ENCODE measurements at regions not wholly inside any gene's neighbourhood (a gene's known extent, or its start where the extent isn't known, plus 50 kb on each side); places are given as distances from the start of the nearest gene placed in this dataset.

DNA sequence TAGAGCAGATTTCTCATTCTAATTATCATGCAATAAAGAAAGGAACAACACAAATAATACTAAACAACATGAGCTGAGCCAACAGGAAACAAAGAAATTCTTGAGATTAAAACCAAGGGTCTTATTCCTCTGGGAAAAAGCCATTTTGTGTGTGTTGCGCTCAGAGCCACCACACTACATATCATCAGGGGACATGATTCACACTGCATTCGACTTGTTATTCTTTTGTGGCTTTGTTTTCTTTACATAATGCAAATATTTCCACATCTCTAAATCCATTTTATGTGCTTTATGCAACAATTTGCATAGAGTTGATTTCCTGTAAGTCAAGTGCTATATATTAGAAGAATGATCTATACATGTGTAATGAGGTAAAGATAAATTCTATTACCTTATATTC is 719.6 kb downstream of the TBC1D32 start:
- no peak for DNase-seq

DNA sequence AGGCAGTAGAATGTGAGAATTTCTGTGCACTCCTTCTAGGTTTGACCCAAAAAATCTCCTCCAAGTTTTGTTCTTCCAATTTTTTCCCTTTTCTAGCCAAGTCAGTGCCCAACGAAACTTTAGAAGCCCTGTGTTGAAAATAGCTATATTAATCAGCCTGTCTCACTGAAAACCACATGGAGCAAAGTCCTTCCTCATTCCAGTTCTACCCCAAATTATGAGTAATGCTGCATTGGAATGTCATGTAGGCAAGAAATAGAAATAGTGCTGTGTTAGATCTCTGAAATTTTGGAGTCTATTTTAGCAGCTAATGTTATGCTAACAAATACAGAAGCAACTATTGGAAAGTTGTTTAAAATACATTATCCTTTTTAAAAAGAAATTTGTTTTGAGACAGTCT is 725.5 kb downstream of the TBC1D32 start:
- DNase-seq, result no peak

DNA sequence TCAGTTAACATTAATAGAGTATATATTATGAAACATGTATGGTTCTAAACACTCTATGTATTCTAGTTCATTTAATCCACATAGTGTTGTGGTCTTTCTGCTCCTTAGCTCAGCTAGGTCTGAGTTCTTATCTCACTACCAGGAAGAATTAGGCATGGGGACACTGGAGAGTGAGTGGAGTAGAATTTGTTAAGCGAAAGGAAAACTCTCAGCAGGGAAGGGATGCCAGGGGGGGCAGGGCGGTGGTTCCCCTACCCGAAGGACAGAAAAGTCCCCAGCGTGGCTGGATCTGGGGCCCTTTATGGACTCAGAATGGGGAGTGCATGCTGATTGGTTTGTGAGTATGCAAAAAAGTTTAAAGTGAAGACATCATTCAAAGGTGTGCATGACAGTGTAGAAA is 727.5 kb downstream of the TBC1D32 start:
- DNase-seq, result no peak

DNA sequence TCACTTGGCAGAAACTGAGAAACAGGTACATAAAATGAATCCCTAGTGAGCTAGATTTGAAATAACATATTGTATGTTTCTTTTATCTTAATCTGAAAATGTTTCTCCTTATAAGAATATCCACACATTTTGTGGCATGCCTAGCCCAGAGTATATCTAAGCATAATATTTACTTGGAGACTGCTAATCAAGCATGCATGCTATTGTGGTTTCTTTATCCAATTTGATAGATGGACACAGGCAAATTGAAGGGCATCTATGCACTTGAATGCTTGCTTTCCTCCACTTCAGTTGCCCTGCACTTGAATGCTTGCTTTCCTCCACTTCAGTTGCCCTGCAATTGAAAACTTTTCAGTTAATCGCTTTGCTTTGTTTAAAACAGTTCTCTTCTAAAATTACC is 729.8 kb downstream of the TBC1D32 start:
- DNase-seq, result no peak

DNA sequence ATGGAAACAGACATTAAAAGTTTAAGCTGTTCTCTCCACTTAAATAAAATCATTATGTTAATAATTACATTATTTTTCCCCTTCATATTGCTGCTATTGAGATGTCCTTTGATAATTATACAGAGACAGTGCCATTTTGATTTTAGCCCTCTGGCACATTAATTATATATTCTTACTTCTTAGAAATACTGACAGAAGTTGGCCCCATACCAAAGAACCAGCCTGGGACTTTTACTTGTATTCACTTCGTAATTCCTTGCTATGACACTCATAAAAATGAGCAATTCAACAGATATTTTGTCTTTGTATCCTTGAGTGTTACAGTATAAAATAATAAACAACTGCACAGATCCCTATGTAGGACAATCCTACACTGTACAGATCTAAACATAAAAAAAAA is 743.7 kb downstream of the TBC1D32 start:
- no peak for DNase-seq

DNA sequence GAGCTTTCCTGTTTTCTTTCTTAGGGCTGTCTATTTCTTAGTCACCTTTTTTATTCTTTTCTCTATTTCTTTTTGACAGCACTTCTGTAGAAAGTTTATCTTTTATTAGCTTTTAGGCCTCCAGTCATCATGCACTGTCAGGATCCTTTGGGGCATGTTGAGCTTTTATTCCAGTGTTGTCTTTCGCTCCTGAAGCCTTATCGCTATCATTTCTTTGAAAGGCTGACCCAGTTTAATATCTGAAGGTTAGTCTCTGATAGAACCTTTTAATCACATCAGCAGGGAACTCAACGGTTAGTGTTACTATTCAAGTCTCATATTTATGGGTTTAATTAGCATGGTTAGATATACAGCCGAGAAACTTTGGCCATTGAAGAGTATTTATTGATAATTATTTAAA is 745.9 kb downstream of the TBC1D32 start:
- no peak for DNase-seq

DNA sequence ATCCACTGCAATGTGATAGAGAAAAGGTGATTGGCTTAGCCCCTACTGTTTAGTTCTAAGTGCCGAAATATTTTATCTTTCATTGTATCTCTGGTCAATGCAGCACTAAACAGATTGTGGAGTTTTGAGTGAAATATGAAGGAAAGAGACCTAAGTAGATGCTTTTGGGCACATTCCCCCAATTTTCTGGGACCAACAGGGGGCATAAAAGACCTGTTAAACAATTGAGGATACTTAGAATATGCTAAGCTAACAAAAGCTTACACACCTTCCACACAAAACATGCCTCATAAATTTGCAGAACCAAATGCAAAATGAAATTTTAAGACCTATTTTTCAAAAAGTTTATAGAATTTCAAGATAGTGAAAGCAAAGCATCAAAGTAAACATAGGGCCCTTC is 746.9 kb downstream of the TBC1D32 start:
- DNase-seq, result no peak

DNA sequence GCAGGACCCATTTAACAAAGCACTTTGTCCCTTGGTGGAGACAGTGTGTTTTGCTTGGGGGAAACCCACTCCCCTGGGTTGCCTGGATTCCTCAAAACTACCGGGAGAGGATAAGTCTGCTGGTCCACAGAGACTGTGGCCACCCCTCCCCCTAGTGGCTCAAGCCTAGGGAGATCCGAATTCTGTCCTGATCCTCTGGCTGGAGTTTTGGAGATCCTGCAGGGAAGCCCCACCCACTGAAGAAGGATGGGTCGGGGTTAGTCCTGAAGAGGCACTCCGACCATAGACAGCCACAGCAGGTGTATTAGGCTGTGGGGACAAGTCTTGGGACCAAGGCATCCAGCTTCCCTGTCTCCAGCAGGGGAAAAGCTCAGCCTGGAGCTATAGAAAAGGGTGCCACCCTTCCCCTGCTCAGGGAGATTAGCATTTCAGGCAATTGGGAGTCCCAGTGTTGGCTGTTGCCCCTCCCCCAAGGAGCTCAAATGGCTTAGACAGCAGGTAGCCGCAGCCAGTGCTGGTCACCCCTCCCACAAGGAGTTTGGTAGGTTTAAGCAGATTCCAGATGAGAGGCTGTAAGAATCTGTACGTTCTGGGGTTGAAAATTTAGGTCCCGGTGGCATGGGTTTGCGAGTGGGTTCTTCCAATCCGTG is 750.0 kb downstream of the TBC1D32 start:
- no peak for DNase-seq

DNA sequence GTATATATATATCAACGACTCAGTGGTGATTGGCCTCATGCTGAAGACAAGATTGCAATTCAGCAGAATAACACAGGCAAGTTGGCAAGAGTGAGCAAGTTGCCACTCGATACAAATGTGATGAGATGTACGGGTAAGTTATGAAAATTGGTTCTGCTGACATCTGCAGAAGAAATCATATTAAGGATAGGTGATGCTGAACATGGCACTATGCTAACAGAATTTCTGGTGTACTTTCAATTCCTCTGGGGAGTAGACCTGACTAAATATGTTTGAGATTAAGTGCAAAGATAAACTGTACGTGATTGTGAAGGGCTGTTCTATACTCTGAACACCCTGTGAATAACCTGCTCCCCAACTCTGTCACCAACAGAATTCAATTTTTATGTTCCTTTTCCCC is 758.2 kb downstream of the TBC1D32 start:
- DNase-seq, result no peak

DNA sequence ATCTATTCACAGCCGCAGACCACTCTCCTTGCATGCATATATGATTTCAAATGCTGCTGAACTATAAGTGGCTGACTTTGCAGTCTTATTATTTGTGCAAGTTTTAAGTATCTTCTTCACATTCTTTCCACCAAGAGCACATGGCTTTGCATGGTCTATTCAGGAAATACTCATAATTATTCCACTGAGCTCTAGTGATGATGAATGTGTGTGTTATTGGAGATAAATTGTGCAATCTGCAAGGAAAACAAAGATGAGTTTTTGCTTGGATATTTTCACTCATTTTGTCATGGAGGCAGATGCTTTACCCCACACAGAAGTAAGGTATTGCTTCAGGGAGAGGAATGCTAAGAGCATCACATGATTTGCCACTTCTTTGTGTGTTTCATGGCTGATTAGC is 764.6 kb downstream of the TBC1D32 start:
- DNase-seq, result no peak

DNA sequence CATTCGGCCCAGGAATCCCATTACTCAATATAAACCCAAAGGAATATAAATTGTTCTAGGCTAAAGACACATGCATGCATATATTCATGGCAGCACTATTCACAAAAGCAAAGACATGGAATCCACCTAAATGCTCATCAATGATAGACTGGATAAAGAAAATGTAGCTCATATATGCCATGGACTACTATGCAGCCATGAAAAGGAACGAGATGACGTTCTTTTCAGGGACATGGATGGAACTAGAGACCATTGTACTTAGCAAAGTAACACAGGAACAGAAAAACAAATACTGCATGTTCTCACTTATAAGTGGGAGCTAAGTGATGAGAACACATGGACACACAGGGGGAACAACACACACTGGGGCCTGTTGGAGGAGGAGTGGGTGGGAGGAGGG is 769.5 kb downstream of the TBC1D32 start:
- no peak for DNase-seq

DNA sequence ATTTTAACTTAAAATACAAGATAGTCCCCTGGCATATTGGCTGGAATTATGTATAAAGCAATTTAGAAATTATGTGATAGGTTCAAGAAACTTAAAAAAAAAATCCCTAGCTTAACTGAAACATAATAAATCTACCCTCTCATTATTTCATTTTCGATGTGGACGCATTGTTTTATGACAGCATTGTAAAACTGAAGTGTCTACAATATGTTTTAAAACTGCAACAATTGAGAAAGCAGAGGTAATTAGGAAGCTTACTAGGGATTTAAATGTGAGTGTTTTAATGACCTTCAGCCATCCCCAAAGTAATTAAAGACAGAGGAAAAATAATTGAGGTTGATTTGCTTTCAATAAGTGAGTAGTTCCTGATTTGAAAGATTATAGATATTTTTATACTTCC is 776.0 kb downstream of the TBC1D32 start:
- no peak for DNase-seq

DNA sequence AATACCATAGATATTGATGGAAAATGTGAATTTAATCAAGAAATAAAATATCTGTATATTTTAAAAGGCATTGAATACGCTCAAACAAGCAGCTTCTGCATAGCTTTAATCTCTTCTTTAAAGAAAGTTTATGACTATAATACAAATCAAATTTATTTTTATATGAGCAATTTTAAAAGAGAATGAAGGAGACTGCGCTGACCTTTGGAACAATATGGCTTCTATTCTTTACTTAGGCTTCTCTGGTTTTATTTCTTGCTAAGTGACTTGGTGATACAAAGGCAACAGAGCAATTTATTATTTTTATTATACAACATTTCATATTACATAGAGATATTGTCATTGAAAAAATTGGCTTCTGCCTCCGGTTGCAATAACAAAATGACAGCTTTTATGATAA is 776.7 kb downstream of the TBC1D32 start:
- no peak for DNase-seq

DNA sequence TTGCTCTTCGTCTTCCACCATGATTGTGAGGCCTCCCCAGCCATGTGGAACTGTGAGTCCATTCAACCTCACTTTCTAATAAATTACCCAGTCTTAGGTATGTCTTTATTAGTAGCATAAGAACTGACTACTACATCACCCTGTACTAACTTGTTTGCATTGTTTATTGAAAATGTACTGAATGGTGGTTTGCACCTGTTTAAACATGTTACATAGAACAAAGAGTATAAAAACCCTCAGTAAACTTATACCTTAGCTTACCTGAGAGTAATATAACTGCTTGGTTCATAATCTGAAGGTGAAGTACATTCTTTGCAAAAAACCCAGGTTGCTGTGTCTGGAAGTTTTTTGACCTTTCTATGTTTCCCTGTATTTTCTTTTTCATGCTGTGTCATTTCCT is 777.8 kb downstream of the TBC1D32 start:
- no peak for DNase-seq

DNA sequence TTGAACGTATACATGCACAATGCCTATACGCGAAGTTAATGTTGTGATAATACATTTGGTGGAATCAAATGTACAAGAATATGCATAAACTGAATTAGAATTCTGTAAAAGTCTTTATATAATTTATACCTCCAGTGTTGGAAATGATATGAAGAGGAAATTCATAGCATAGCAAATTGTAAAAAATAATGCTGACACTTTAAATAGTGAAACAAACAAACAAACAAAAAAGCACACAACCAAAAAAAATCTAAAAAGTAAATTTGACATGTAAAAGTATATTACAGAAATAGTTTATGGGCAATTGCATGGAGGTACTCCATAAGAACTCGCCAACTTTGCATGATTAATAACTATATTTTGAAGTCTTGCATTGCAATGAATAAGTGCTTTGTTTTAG is 780.9 kb downstream of the TBC1D32 start:
- DNase-seq, result no peak

DNA sequence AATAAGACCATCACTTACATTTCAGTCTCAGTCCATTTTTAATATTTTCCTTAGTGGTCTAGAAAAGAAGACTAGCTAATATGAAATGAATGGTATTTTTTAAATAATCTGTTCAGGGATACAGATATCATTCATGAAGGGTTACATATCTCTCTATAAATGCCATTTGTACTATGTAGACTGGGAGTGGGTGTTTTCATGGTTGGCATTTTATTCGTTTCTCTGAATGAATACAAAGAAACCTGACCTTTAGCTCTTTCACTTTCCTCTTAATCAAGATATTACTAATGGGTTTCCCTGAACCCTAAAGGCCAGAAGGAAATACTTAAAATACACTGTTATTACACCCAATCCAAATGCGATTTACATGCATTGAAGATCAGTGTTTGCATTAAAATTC is 788.9 kb downstream of the TBC1D32 start:
- no peak for DNase-seq

DNA sequence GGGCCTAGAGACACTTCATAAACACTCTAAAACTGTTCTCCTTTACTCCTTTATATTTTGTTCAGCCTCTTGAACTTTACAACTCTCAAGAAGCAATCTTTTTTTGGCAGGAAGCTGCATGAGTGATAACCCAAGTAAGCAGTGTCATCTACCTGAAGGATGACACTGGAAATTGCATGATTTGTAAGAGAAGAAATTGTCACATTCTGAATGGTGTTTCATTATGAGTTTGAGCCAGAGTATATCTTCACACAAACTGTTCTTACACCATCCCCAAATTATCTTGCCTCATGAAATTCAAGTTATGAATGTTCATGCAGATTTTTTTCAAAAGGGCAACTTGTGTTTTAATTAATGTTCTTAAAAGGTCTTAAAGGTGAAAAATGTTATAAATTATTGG is 799.3 kb downstream of the TBC1D32 start:
- no peak for DNase-seq

DNA sequence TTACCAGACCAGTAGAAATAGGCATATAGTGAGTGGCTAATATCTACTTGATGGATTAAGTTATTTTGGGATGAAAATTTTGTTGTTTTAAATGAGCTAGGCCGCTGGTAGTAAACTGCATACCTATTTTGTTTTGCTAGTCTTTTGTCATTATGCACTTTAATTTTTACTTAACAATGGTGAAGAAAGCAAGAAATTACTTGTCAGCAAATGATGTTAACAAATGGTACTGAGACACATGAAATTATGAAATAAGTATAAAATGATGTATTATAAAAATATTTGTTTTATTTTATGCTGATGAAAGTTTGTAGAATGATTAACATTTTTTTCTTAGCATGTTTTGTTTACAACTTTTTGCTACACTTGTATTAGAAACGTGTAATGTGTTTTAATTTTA is 807.7 kb downstream of the TBC1D32 start:
- no peak for DNase-seq

DNA sequence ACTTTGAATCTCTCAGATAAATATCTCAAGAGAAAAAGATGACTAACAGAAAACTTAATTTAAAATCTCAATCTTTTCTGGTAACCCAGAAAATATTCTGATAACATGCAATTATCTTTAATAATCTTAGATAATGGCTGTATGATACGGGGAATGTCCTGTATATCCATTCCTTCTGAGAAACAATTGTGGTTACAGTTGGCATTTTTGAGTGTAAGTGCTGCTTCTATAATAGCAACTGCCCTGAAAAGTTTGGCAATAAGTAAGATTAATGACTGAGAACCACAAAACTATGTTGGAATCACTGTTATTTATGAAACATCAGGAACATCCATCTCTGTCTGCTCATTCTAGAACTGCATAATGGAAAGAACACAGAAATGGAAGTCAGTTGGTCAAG is 819.7 kb downstream of the TBC1D32 start:
- DNase-seq, result no peak

DNA sequence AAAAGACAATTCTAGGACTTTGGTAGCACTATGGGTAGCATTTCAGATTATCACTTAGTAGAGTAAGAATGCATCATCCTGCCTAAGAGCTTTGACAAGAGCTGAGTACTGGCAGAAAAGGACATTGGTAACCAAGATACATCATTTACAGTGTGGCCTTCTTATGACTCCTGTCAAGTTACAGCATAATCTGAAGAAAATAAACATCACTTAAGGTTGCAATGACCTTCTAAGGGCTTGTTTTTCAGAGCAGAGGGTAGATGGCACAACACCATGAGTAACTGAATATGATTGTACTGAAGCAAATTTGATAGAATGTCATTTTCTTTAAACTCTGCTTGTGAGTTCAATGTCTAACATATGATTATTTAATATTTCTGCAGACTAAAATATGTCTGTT is 822.6 kb downstream of the TBC1D32 start:
- no peak for DNase-seq

DNA sequence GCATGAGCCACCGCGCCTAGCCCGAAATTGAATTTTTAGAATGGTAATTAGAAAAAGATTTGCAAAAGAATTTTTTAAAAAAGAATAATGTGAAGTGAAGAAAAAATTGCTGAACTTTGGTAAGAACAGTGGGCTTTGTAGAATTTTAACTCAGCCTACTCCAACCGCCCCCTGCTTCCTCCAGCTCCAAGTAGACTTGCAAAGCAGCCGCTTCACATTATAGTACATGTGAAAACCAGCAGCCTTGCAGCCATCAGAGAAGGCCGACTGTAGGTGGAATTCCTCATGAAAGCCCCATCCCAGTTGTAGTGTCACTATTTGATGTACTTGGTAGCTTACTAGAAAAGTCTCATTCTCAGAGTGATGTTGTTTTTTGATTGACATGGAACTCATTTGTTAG is 835.6 kb downstream of the TBC1D32 start:
- DNase-seq, result no peak

DNA sequence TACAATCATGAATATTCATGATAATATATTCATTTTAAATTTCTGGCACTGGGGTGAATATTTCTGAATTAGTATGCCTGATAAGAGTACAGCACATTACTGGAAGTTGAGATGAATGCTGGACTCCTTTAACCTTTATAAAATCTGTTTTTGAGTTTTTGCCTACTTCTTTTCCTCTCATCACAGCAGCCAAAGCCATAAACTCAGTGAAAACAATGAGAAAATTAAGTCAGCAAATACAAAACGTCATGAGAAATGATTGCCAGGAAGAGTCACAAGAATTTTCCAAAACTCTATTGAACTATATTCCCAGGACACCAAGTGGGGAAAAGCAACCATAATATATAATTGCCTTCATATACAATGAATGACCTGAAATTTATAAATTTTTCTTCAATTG is 837.6 kb downstream of the TBC1D32 start:
- DNase-seq, result no peak

DNA sequence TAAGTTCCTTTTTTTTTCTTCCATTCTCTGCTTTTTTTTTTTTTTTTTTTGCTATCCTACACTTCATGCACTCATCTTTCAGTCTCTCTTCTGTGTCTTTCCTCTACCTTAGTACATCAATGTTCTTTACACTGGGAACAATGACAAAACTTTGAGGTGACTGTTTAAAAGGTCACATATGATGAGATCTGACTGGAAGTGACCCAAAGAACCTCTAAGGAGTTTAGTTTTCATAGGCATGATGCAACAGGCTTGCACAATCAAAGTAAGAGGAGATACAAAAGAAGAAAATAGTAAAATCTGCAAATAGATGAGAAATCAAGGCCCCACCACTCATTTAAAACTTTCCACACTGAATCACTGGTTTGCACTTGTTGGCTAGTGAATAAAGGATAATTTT is 840.8 kb downstream of the TBC1D32 start:
- DNase-seq, result no peak

DNA sequence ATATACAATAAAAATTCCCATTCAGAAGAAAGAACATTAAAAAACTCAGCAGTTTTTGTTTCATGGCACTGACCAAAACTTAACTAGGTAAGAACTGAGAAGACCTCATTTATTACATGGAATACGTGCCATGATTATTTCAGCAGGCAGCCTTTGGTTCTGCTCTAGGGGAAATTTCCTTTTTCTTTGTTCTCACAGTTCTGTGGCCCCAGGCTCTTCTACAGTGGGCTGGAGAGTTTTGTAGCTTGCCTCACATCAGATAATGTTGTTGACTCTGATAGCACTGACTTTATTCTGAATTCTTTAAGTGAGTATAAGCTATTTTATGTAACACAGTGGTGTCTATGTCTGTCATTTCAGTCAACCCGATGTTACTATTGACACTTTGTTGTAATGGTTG is 844.3 kb downstream of the TBC1D32 start:
- no peak for DNase-seq

DNA sequence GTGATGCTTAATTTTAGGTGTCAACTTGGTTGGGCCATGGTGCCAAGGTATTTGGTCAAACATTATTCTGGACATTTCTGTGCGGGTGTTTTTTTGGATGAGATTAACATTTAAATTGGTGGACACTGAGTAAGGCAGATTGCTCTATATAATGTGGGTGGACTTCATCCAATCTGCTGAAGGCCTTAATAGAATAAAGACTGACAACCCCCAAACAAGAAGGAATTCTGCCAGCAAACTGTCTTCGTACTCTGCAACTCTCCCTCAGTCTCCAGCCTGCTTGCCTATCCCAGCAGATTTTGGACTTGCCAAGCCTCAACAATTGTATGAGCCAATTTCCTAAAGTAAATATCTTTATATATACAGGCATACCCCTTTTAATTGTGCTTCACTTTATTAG is 850.1 kb downstream of the TBC1D32 start:
- DNase-seq, result no peak

DNA sequence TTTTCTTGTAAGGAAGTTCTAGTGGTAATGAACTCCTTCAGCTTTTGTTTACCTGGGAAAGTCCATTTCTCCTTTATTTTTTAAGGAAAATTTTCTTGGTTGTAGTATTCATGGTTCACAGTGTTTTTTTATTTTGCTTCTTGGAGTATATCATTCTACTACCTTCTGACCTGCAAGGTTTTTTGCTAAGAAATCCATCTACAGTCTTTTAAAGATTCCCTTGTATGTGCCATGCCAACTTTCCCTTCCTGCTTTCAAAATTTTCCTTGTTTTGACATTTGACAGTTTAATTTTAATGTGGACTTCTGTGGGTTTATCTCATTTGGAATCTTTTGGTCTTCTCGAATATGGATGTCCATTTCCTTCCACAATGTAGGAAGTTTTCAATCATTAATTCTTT is 855.6 kb downstream of the TBC1D32 start:
- no peak for DNase-seq

All from NCI-H146 (cell line).